ENCODE measurements at regions not wholly inside any gene's neighbourhood (a gene's known extent, or its start where the extent isn't known, plus 50 kb on each side); places are given as distances from the start of the nearest gene placed in this dataset.

- TF ChIP-seq CTCF (IDR thresholded peaks at IDR 0.05) (no peak), POLR2A (IDR thresholded peaks at IDR 0.05) (no peak)
Observed at GRCh38 chr13:70809588-70809987, 701.3 kb upstream of the KLHL1 start.
